ENCODE measurements at regions not wholly inside any gene's neighbourhood (a gene's known extent, or its start where the extent isn't known, plus 50 kb on each side); places are given as distances from the start of the nearest gene placed in this dataset.
A peak's percentile ranks its signal among the peaks of the same experiment; 100 is the strongest.
"Not testable (repeated sequence)": the region's sequence is repeated elsewhere in the genome, so short reads cannot be mapped to it uniquely, and the experiment has no call there.

- no peak for DNase-seq
These were observed 292.1 kb downstream of the TDRD3 start for GRCh38 chr13:60689076-60689475.

- peak; percentile 4 for DNase-seq
These were observed 283.1 kb downstream of the TDRD3 start for GRCh38 chr13:60679928-60680694.

GRCh38 chr13:60679131-60679530, 282.1 kb downstream of the TDRD3 start:
- no peak for DNase-seq

GRCh38 chr13:60671386-60671785, 274.4 kb downstream of the TDRD3 start:
- DNase-seq = no peak

- DNase-seq = no peak
These were observed 266.8 kb downstream of the TDRD3 start for GRCh38 chr13:60663788-60664187.

GRCh38 chr13:60662595-60662994, 265.6 kb downstream of the TDRD3 start:
- DNase-seq = no peak

GRCh38 chr13:60661521-60661920, 264.5 kb downstream of the TDRD3 start:
- no peak for DNase-seq

GRCh38 chr13:60657586-60657985, 260.6 kb downstream of the TDRD3 start:
- DNase-seq = not testable (repeated sequence)

- peak; percentile 53 for DNase-seq
These were observed 258.2 kb downstream of the TDRD3 start for GRCh38 chr13:60655256-60655655.

- DNase-seq = no peak
These were observed 257.4 kb downstream of the TDRD3 start for GRCh38 chr13:60654415-60654814.

GRCh38 chr13:60647547-60647946, 250.5 kb downstream of the TDRD3 start:
- DNase-seq = no peak

GRCh38 chr13:60646620-60647019, 249.6 kb downstream of the TDRD3 start:
- no peak for DNase-seq

GRCh38 chr13:60645676-60646075, 248.7 kb downstream of the TDRD3 start:
- DNase-seq = no peak

GRCh38 chr13:60642552-60642951, 245.5 kb downstream of the TDRD3 start:
- no peak for DNase-seq

GRCh38 chr13:60629158-60629557, 232.1 kb downstream of the TDRD3 start:
- no peak for DNase-seq

- peak; percentile 53 for DNase-seq
These were observed 230.2 kb downstream of the TDRD3 start for GRCh38 chr13:60627071-60627686.

Measured in left kidney (tissue), 1 donor.